ENCODE measurements at regions not wholly inside any gene's neighbourhood (a gene's known extent, or its start where the extent isn't known, plus 50 kb on each side); places are given as distances from the start of the nearest gene placed in this dataset.

- TF ChIP-seq EP300 (IDR thresholded peaks at IDR 0.05) = no peak
- TF ChIP-seq POLR2AphosphoS5 (IDR thresholded peaks at IDR 0.05) = no peak
These were observed 279.8 kb upstream of the GOT2 start for GRCh38 chr16:59013930-59014329.
